ENCODE measurements at regions not wholly inside any gene's neighbourhood (a gene's known extent, or its start where the extent isn't known, plus 50 kb on each side); places are given as distances from the start of the nearest gene placed in this dataset.

DNA sequence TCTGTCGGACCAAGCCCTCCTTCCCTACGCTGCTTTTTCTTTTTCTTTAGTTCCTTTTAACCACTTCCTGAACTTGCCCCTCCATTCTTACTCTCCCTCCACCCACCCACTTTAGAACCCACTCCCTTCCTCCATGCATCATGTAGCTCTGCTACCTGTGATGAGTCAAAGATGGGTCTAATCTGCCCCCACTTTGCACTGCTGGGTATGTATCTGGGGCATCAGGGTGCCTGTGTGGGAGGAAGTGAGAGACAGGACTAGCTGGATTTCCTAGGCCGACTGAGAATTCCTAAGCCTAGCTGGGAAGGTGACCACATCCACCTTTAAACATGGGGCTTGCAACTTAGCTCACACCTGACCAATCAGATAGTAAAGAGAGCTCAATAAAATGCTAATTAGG is 157.7 kb downstream of the SEC16B start:
- intact Hi-C loops (cut with DNase I; ENCODE audit: low total_unique reads), result no loop called here
- H3K27ac ChIP-seq, result no peak overlapping the region
- H3K4me1 ChIP-seq, result no peaks in the 10 kb centered on the region
- no peaks in the 10 kb centered on the region for H3K27me3 ChIP-seq
- DNase-seq, result no peak
- no peaks in the 10 kb centered on the region for H3K9me3 ChIP-seq
- no peak overlapping the region for H3K4me3 ChIP-seq
- TF ChIP-seq, protein P1, sequence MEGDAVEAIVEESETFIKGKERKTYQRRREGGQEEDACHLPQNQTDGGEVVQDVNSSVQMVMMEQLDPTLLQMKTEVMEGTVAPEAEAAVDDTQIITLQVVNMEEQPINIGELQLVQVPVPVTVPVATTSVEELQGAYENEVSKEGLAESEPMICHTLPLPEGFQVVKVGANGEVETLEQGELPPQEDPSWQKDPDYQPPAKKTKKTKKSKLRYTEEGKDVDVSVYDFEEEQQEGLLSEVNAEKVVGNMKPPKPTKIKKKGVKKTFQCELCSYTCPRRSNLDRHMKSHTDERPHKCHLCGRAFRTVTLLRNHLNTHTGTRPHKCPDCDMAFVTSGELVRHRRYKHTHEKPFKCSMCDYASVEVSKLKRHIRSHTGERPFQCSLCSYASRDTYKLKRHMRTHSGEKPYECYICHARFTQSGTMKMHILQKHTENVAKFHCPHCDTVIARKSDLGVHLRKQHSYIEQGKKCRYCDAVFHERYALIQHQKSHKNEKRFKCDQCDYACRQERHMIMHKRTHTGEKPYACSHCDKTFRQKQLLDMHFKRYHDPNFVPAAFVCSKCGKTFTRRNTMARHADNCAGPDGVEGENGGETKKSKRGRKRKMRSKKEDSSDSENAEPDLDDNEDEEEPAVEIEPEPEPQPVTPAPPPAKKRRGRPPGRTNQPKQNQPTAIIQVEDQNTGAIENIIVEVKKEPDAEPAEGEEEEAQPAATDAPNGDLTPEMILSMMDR (IDR thresholded peaks at IDR 0.05), result no peak
- H3K36me3 ChIP-seq, result no peaks in the 10 kb centered on the region

DNA sequence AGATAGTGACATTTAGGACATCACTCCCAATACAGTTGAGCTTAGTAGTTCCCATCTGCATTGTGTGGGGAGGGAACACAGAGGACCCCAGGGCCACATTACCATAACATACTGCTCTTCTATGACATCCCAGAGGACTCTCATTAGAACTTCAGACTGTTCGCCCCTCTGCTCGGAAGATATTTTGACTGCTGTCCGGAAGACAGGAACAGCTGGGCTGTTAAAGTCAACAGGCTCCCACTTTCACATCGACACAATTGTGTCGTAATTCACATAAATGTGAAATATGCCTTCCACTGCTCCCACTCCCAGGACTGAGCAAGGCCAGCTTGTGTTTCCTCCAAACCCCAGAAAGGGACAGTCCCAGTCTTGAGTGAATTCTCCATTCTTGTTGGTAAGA is 158.4 kb downstream of the SEC16B start:
- Histone ChIP-seq H3K4me3 (no peak overlapping the region), H3K9me3 (no peaks in the 10 kb centered on the region), H3K27ac (no peak overlapping the region), H3K27me3 (no peaks in the 10 kb centered on the region), H3K36me3 (no peaks in the 10 kb centered on the region), H3K4me1 (no peaks in the 10 kb centered on the region)
- no peak for TF ChIP-seq POLR2A (IDR thresholded peaks at IDR 0.05)
- TF ChIP-seq, protein P1 (IDR thresholded peaks at IDR 0.05), result no peak
- intact Hi-C loops (cut with DNase I; ENCODE audit: low total_unique reads), result no loop called here
- no peak for DNase-seq

DNA sequence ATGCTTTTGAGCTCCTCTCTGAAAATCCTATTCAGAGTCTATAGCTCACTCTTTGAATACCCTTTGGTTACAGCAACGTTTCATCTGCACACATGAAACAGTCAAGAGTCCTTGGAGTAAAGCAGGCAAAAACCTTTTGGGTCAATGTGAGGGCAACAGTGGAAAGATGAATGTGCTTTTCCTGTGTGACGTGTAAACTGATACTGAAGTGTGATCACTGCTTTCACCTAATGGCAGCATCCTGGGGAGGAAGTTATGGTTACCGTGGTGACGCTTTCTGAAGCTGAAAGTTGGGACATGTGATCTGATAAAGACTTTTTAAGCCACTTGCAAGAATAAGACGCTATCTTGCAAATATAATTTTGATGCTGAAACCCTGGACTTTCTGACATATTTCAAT is 160.0 kb downstream of the SEC16B start:
- H3K27me3 ChIP-seq, result no peaks in the 10 kb centered on the region
- no peak overlapping the region for H3K27ac ChIP-seq
- intact Hi-C loops (cut with DNase I; ENCODE audit: low total_unique reads), result no loop called here
- H3K4me1 ChIP-seq, result no peaks in the 10 kb centered on the region
- H3K36me3 ChIP-seq, result no peaks in the 10 kb centered on the region
- no peak for TF ChIP-seq POLR2A (IDR thresholded peaks at IDR 0.05)
- TF ChIP-seq, protein P1 (IDR thresholded peaks at IDR 0.05), result no peak
- H3K9me3 ChIP-seq, result no peaks in the 10 kb centered on the region
- no peak overlapping the region for H3K4me3 ChIP-seq
- DNase-seq, result no peak

DNA sequence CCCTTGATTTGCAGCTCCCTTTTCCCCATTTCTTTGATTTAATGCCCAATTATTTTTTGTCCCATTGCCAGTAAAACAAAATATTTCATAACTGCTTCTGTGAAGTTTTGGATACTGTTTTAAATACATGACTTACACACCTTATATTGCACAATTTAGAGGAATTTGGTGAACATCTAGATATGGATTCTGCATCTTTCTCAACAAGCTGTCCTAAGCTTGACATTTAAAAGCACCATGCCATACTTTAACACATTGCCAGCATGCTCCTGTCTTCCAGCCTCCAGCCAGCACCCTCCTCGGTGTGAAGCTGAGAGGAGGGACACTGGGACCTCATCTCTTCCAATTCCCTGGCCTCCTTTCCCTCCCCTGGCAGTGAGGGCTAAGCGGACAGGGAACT is 167.6 kb downstream of the SEC16B start:
- no peak for DNase-seq
- Histone ChIP-seq H3K36me3 (no peaks in the 10 kb centered on the region), H3K9me3 (no peaks in the 10 kb centered on the region), H3K27ac (no peak overlapping the region), H3K4me1 (no peaks in the 10 kb centered on the region), H3K27me3 (no peaks in the 10 kb centered on the region), H3K4me3 (no peak overlapping the region)
- intact Hi-C loops (cut with DNase I; ENCODE audit: low total_unique reads), result no loop called here
- TF ChIP-seq POLR2A (IDR thresholded peaks at IDR 0.05), result no peak
- TF ChIP-seq, protein P1 (IDR thresholded peaks at IDR 0.05), result no peak

DNA sequence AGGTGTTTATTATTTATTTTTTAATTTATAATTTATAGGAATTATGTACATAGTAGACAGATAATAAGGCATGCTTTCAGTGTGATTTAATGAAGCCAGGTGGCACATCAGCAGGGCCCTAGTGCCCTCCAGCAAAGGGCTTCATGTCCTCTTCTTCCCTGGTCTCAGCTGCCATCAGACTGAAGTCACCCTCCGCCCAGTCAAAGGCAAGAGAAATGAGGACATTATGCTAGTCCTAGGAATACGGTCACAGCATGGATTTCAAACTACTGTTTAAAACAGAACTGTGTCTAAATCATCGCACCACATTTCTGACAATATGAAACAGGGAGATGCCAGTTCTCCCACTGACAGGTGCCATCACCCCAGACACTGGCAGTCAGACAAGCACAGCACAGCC is 168.1 kb downstream of the SEC16B start:
- no peaks in the 10 kb centered on the region for H3K9me3 ChIP-seq
- H3K4me3 ChIP-seq, result no peak overlapping the region
- H3K4me1 ChIP-seq, result no peaks in the 10 kb centered on the region
- H3K27me3 ChIP-seq, result no peaks in the 10 kb centered on the region
- H3K36me3 ChIP-seq, result no peaks in the 10 kb centered on the region
- TF ChIP-seq POLR2A (IDR thresholded peaks at IDR 0.05), result no peak
- TF ChIP-seq, protein P1 (IDR thresholded peaks at IDR 0.05), result no peak
- intact Hi-C loops (cut with DNase I; ENCODE audit: low total_unique reads), result no loop called here
- H3K27ac ChIP-seq, result no peak overlapping the region
- DNase-seq, result no peak

Measured in uterus (tissue), 3 donors.